Right lobe of liver (tissue), 4 donors: ENCODE measurements at regions not wholly inside any gene's neighbourhood (a gene's known extent, or its start where the extent isn't known, plus 50 kb on each side); places are given as distances from the start of the nearest gene placed in this dataset.

Experiments
- CTCF ChIP-seq, 4 donors: fragments of 200-600 bp in 3 of 4; fragments of 450-650 bp in 1 of 4; IDR thresholded peaks; one replicate each; pipeline versions ENCODE4 v1.5.1 to v1.8.0; 2016 to 2022; ENCODE audit warnings: antibody characterized with exemption in 4 of 4, mild to moderate bottlenecking in 2 of 4
- POLR2A ChIP-seq: fragments of 450-650 bp; IDR thresholded peaks from one replicate; pipeline ENCODE4 v1.6.1; 2017; ENCODE audit warnings: antibody characterized with exemption, mild to moderate bottlenecking
- donor health status: DM: no; HTN: no; CAD: no.
- donor health status: DM: no; HTN: no; CAD: no.
- donor health status: DM: no; HTN: yes; CAD: no.

DNA sequence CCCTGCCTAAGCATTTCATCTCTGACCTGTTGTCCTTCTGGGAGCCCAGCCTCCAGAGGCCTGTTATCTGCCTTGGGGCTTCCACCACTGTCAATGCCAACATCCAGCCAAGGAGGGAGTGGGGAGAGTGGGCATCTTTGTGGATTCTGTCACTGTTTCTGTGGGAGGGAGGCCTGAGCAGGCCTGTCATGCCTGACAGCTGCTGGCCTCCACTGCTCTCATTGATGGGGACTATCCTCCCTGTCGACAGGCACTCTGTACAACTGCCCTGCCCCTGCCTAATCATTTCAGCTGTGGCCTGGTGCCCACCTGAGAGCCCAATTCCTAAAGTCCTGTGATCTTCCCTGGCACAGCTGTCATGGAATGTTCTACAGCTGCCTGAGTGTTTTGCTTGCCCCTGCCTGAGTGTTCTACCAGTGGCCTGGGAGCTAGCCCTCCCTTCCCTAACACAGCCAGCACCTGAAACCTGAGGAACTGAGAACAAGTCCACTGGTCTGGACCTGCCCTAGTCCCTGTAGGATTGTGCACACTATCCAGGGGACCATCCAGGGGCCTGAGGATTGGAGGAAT lies 145.3 kb downstream of the FAM83B start:
- TF ChIP-seq CTCF (IDR thresholded peaks at IDR 0.05), result no peak
- TF ChIP-seq POLR2A, result no peak
